GM12878 (cell line): ENCODE measurements at regions not wholly inside any gene's neighbourhood (a gene's known extent, or its start where the extent isn't known, plus 50 kb on each side); places are given as distances from the start of the nearest gene placed in this dataset.

Experiments
- ATAC-seq: fragments of 200-7000 bp; cut with Tn5 transposase; 3 replicates; pipeline ENCODE4 v1.9.1; 2020; ENCODE audit warnings: mild to moderate bottlenecking, moderate library complexity
- BruUV-seq: library from RNA; stranded (reverse); fragments of 400-500 nt; replicated peaks from 2 replicates; lab custom pipeline; 2021; lab: Mats Ljungman, UMichigan
- CTCF ChIA-PET: fragments of 300-600 bp; sonication (Branson Sonifier 250); formaldehyde crosslinking; extraction: SDS; loops from one replicate; lab custom pipeline; 2021; ENCODE audit warnings: inconsistent platforms; lab: Yijun Ruan, JAX
- POLR2A ChIA-PET: fragments of 350-600 bp; formaldehyde crosslinking; extraction: SDS; loops from one replicate; lab custom pipeline; 2021; ENCODE audit warnings: inconsistent platforms; lab: Charles Lee
- RAD21 ChIA-PET: fragments of 300-600 bp; sonication (Branson Sonifier 250); formaldehyde crosslinking; loops from one replicate; lab custom pipeline; 2023; ENCODE audit warnings: antibody characterized with exemption; ENCODE audit not compliant: unreplicated experiment; lab: Charles Lee
- SMC1A ChIA-PET: fragments of 300-600 bp; sonication (Branson Sonifier 250); formaldehyde crosslinking; loops from one replicate; lab custom pipeline; 2023; ENCODE audit not compliant: unreplicated experiment, uncharacterized antibody; lab: Charles Lee
- DNase-seq: peaks from one replicate; pipeline ENCODE4 v3.0.0-alpha.2; 2011; ENCODE audit warnings: low read depth, low spot score
- FAIRE-seq: peaks from 3 replicates; lab custom pipeline; 2011; peaks lifted over from hg19 to GRCh38; lab: Jason Lieb, UNC
- H2AFZ ChIP-seq: 2 replicates; pipeline ENCODE4 v1.6.0; 2011; ENCODE audit warnings: low read depth, low read length, control low read depth; ENCODE audit not compliant: control insufficient read depth
- H3K27ac ChIP-seq: 2 replicates; pipeline ENCODE4 v1.5.1; 2011; ENCODE audit warnings: control low read depth; ENCODE audit not compliant: control insufficient read depth, insufficient read depth
- H3K27me3 ChIP-seq, 2 experiments: replicated peaks in 1 of 2; 2 replicates each; pipeline versions ENCODE4 v1.6.0 to v1.6.1; 2011; ENCODE audit warnings: low read length in 1 of 2; ENCODE audit not compliant: control insufficient read depth in 2 of 2, insufficient read depth in 2 of 2
- H3K36me3 ChIP-seq, 2 experiments: 2 replicates each; pipeline ENCODE4 v1.5.1; 2011; ENCODE audit warnings: low read length in 1 of 2; ENCODE audit not compliant: control insufficient read depth in 2 of 2, insufficient read depth in 2 of 2
- H3K4me1 ChIP-seq: 2 replicates; pipeline ENCODE4 v1.6.1; 2011; ENCODE audit warnings: mild to moderate bottlenecking, low read length, moderate library complexity, mixed read lengths; ENCODE audit not compliant: control insufficient read depth, insufficient read depth
- H3K4me2 ChIP-seq: 2 replicates; pipeline ENCODE4 v1.6.0; 2011; ENCODE audit warnings: control low read depth; ENCODE audit not compliant: control insufficient read depth, insufficient read depth
- H3K4me3 ChIP-seq: fragments of 200-600 bp; sonication (generic); 2 replicates; pipeline ENCODE4 v1.5.1; 2016
- H3K79me2 ChIP-seq: 2 replicates; pipeline ENCODE4 v1.6.0; 2011; ENCODE audit warnings: low read length; ENCODE audit not compliant: control insufficient read depth, insufficient read depth
- H3K9ac ChIP-seq: 2 replicates; pipeline ENCODE4 v1.8.0; 2011; ENCODE audit warnings: low read length, control low read depth, mixed read lengths; ENCODE audit not compliant: control insufficient read depth, insufficient read depth
- H3K9me3 ChIP-seq: replicated peaks from 3 replicates; pipeline ENCODE4 v1.5.1; 2011; ENCODE audit warnings: mild to moderate bottlenecking, low read length; ENCODE audit not compliant: control insufficient read depth, insufficient read depth
- H4K20me1 ChIP-seq: 2 replicates; pipeline ENCODE4 v1.6.0; 2011; ENCODE audit not compliant: control insufficient read depth, insufficient read depth
- CBFB ChIP-seq: IDR thresholded peaks from 2 replicates; pipeline ENCODE4 v1.6.1; 2016; ENCODE audit warnings: antibody characterized with exemption, low read depth
- HCFC1 ChIP-seq: fragments of 150-350 bp; IDR thresholded peaks from 2 replicates; pipeline ENCODE4 v1.6.1; 2014; ENCODE audit warnings: low read length
- NFYB ChIP-seq: IDR thresholded peaks from 2 replicates; pipeline ENCODE4 v1.6.1; 2011; ENCODE audit warnings: low read depth, mild to moderate bottlenecking, low read length, improper control_type of control experiment, moderate library complexity; ENCODE audit not compliant: insufficient read depth
- PAX5 ChIP-seq: IDR thresholded peaks from 2 replicates; pipeline ENCODE4 v1.6.1; 2011; ENCODE audit warnings: low read depth, low read length, borderline replicate concordance
- RAD51 ChIP-seq: fragments of 450-650 bp; IDR thresholded peaks from 2 replicates; pipeline ENCODE4 v1.6.1; 2016; ENCODE audit warnings: moderate library complexity, mild to moderate bottlenecking, inconsistent platforms
- RB1 ChIP-seq: fragments of 450-650 bp; formaldehyde crosslinking; IDR thresholded peaks from 2 replicates; pipeline ENCODE4 v1.6.1; 2017; ENCODE audit warnings: mild to moderate bottlenecking, borderline replicate concordance
- RBBP5 ChIP-seq: fragments of 200-600 bp; sonication (generic); conservative IDR thresholded peaks from 2 replicates; pipeline ENCODE4 v1.6.1; 2016
- REST ChIP-seq: IDR thresholded peaks from 2 replicates; pipeline ENCODE4 v1.6.1; 2012; ENCODE audit warnings: mild to moderate bottlenecking, low read depth, low read length
- SMAD1 ChIP-seq: fragments of 450-650 bp; IDR thresholded peaks from 2 replicates; pipeline ENCODE4 v1.6.1; 2018; ENCODE audit warnings: mild to moderate bottlenecking, low read depth; ENCODE audit not compliant: partially characterized antibody
- SMAD5 ChIP-seq: IDR thresholded peaks from 2 replicates; pipeline ENCODE4 v1.6.1; 2016; ENCODE audit warnings: antibody characterized with exemption, low read depth
- SPI1 ChIP-seq: IDR thresholded peaks from 2 replicates; pipeline ENCODE4 v1.6.1; 2011; ENCODE audit warnings: low read depth, mild to moderate bottlenecking, low read length, moderate library complexity, borderline replicate concordance; ENCODE audit not compliant: insufficient read depth
- SUPT20H ChIP-seq: IDR thresholded peaks from 2 replicates; pipeline ENCODE4 v1.6.1; 2011; ENCODE audit warnings: low read depth, mild to moderate bottlenecking, low read length, moderate library complexity, borderline replicate concordance; ENCODE audit not compliant: control insufficient read depth
- TCF3 ChIP-seq: IDR thresholded peaks from 2 replicates; pipeline ENCODE4 v1.6.1; 2012; ENCODE audit warnings: low read depth, mild to moderate bottlenecking, low read length, borderline replicate concordance; ENCODE audit not compliant: insufficient read depth
- YY1 ChIP-seq: IDR thresholded peaks from 2 replicates; pipeline ENCODE4 v1.6.1; 2011; ENCODE audit warnings: low read depth, mild to moderate bottlenecking, low read length
- ZNF24 ChIP-seq: fragments of 450-650 bp; IDR thresholded peaks from 2 replicates; pipeline ENCODE4 v1.6.1; 2017; ENCODE audit warnings: antibody characterized with exemption, mild to moderate bottlenecking
- ZNF622 ChIP-seq: fragments of 450-650 bp; IDR thresholded peaks from 2 replicates; pipeline ENCODE4 v1.6.1; 2017; ENCODE audit warnings: mild to moderate bottlenecking, inconsistent platforms
- WGBS: methylation state at CpG from one replicate; pipeline ENCODE4 v1.1.6; 2016; ENCODE audit warnings: low lambda C conversion rate; ENCODE audit not compliant: insufficient replicate concordance, insufficient coverage; ENCODE audit errors: missing lambda C conversion rate; 5-methylcytosine and 5-hydroxymethylcytosine counted together
- in situ Hi-C: fragments of 300-500 bp; cut with MboI; formaldehyde crosslinking; loops from 9 replicates; pipeline ENCODE4 v1.14.3; 2018; ENCODE audit warnings: mixed read lengths
- intact Hi-C: fragments of 100-400 bp; cut with micrococcal nuclease; formaldehyde crosslinking; loops from one replicate; pipeline ENCODE4 v1.14.2; 2022; ENCODE audit not compliant: unreplicated experiment
- TF ChIP-seq, protein P1 (sequence below): fragments of 150-350 bp; IDR thresholded peaks from 2 replicates; pipeline ENCODE4 v1.6.1; 2016; ENCODE audit warnings: low read depth, low read length

GRCh38 chr22:47891609-47892008 is 1129.2 kb downstream of the TBC1D22A start (continued):
- no peak for TF ChIP-seq REST
- no peak for TF ChIP-seq YY1
- no peak for TF ChIP-seq PAX5

- H3K27ac ChIP-seq: no peak overlapping the region
- H3K4me3 ChIP-seq: no peak overlapping the region
- no peak for FAIRE-seq
- 61% methylated on average over 9 of the region's 9 CpGs for WGBS
- no peak for ATAC-seq
- H3K9me3 ChIP-seq: no peaks in the 10 kb centered on the region; the same call in 2 of the 3 replicates
- no peaks in the 10 kb centered on the region for H3K36me3 ChIP-seq
- no peaks in the 10 kb centered on the region for H3K79me2 ChIP-seq
- in situ Hi-C loops: no loop called here
- no peaks in the 10 kb centered on the region for H3K27me3 ChIP-seq
- CTCF ChIA-PET: no interaction called here
- TF ChIP-seq RBBP5: no peak
- TF ChIP-seq CBFB: no peak
- no peak for TF ChIP-seq RAD51
- TF ChIP-seq, protein P1, sequence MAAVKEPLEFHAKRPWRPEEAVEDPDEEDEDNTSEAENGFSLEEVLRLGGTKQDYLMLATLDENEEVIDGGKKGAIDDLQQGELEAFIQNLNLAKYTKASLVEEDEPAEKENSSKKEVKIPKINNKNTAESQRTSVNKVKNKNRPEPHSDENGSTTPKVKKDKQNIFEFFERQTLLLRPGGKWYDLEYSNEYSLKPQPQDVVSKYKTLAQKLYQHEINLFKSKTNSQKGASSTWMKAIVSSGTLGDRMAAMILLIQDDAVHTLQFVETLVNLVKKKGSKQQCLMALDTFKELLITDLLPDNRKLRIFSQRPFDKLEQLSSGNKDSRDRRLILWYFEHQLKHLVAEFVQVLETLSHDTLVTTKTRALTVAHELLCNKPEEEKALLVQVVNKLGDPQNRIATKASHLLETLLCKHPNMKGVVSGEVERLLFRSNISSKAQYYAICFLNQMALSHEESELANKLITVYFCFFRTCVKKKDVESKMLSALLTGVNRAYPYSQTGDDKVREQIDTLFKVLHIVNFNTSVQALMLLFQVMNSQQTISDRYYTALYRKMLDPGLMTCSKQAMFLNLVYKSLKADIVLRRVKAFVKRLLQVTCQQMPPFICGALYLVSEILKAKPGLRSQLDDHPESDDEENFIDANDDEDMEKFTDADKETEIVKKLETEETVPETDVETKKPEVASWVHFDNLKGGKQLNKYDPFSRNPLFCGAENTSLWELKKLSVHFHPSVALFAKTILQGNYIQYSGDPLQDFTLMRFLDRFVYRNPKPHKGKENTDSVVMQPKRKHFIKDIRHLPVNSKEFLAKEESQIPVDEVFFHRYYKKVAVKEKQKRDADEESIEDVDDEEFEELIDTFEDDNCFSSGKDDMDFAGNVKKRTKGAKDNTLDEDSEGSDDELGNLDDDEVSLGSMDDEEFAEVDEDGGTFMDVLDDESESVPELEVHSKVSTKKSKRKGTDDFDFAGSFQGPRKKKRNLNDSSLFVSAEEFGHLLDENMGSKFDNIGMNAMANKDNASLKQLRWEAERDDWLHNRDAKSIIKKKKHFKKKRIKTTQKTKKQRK: no peak
- TF ChIP-seq SPI1: no peak
- TF ChIP-seq ZNF622: no peak
- TF ChIP-seq PAX5: no peak
- TF ChIP-seq RB1: no peak
- no peak for TF ChIP-seq ZNF24
- TF ChIP-seq SMAD1: no peak
- no peak for TF ChIP-seq SUPT20H
- no peak for TF ChIP-seq HCFC1
- no peak for TF ChIP-seq TCF3
- TF ChIP-seq SMAD5: no peak
- TF ChIP-seq NFYB: no peak
- TF ChIP-seq, all 136 proteins: peak for 0
- no TSS peak for BruUV-seq
- no peak for DNase-seq
- RAD21 ChIA-PET: no interaction called here
- SMC1A ChIA-PET: no interaction called here
- Histone ChIP-seq H3K4me2 (no peak overlapping the region), H2AFZ (no peak overlapping the region), H3K4me1 (no peaks in the 10 kb centered on the region), H4K20me1 (no peaks in the 10 kb centered on the region), H3K9ac (no peak overlapping the region)
- intact Hi-C loops: no loop called here
- POLR2A ChIA-PET: no interaction called here
Observed at GRCh38 chr22:47888817-47889216, 1126.4 kb downstream of the TBC1D22A start.
